ENCODE measurements at regions not wholly inside any gene's neighbourhood (a gene's known extent, or its start where the extent isn't known, plus 50 kb on each side); places are given as distances from the start of the nearest gene placed in this dataset.

DNA sequence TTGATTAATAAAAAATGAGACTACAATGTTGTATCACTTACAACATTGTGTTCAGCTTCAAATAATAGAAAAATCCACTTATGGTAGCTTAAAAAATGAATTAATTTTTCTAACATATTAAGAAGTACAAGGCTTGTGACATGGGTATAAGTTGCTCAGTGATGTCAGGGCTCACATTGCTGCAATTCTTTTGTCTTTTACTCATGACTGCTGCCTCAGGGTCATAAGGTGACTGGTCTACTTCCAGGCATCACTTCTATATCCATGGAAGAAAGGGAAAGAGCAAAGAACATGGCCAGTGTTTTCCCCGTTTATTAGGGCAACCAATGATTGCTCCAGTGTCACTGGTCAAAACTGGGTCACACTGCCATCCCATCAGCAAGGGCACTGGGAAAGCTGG, 295.3 kb downstream of the MAP2K4 start:
- TF ChIP-seq, protein P1, sequence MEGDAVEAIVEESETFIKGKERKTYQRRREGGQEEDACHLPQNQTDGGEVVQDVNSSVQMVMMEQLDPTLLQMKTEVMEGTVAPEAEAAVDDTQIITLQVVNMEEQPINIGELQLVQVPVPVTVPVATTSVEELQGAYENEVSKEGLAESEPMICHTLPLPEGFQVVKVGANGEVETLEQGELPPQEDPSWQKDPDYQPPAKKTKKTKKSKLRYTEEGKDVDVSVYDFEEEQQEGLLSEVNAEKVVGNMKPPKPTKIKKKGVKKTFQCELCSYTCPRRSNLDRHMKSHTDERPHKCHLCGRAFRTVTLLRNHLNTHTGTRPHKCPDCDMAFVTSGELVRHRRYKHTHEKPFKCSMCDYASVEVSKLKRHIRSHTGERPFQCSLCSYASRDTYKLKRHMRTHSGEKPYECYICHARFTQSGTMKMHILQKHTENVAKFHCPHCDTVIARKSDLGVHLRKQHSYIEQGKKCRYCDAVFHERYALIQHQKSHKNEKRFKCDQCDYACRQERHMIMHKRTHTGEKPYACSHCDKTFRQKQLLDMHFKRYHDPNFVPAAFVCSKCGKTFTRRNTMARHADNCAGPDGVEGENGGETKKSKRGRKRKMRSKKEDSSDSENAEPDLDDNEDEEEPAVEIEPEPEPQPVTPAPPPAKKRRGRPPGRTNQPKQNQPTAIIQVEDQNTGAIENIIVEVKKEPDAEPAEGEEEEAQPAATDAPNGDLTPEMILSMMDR (conservative IDR thresholded peaks at IDR 0.05 in 1 of 2, IDR thresholded peaks at IDR 0.05 in 1 of 2; ENCODE audit: extremely low read depth in 1 of 2, insufficient read depth in 1 of 2, low read depth in 1 of 2, low read length in 2 of 2): no peak
- TF ChIP-seq EZH2 (IDR thresholded peaks at IDR 0.05; ENCODE audit: borderline replicate concordance, low read length): no peak

All from mammary epithelial cell (primary cell).